Neural cell (in vitro differentiated cells): ENCODE measurements at regions not wholly inside any gene's neighbourhood (a gene's known extent, or its start where the extent isn't known, plus 50 kb on each side); places are given as distances from the start of the nearest gene placed in this dataset.

Experiments used
- H2AFZ ChIP-seq: fragments of 200-600, 300-800 bp; sonication (generic), shearing (Covaris generic); 2 replicates; pipeline ENCODE4 v1.6.0; 2014; ENCODE audit warnings: low read depth, mild to moderate bottlenecking, antibody characterized with exemption, low read length, moderate library complexity
- H3F3A ChIP-seq: fragments of 200-600 bp; shearing (Covaris generic); 2 replicates; pipeline ENCODE4 v1.6.1; 2016; ENCODE audit warnings: mild to moderate bottlenecking, moderate library complexity, mixed read lengths, antibody characterized with exemption, low read length; ENCODE audit not compliant: insufficient read depth, poor library complexity, severe bottlenecking
- H3K27ac ChIP-seq: fragments of 200-600, 300-800 bp; sonication (generic), shearing (Covaris generic); 2 replicates; pipeline ENCODE4 v1.5.1; 2014; ENCODE audit warnings: mild to moderate bottlenecking, low read length, moderate library complexity
- H3K27me3 ChIP-seq: fragments of 300-800, 200-600 bp; sonication (generic), shearing (Covaris generic); 2 replicates; pipeline ENCODE4 v1.6.0; 2014; ENCODE audit warnings: mild to moderate bottlenecking, low read depth, low read length, moderate library complexity; ENCODE audit not compliant: insufficient read depth
- H3K36me3 ChIP-seq: fragments of 300-800, 200-600 bp; sonication (generic), shearing (Covaris generic); 2 replicates; pipeline ENCODE4 v1.5.1; 2014; ENCODE audit warnings: mild to moderate bottlenecking, antibody characterized with exemption, low read length, moderate library complexity; ENCODE audit not compliant: insufficient read depth
- H3K4me2 ChIP-seq: fragments of 300-800, 200-600 bp; sonication (generic), shearing (Covaris generic); 2 replicates; pipeline ENCODE4 v1.6.0; 2014; ENCODE audit warnings: mild to moderate bottlenecking, low read length
- H3K4me3 ChIP-seq: fragments of 300-800, 200-600 bp; sonication (generic), shearing (Covaris generic); 2 replicates; pipeline ENCODE4 v1.5.1; 2014; ENCODE audit warnings: mild to moderate bottlenecking, low read length, moderate library complexity
- H3K79me2 ChIP-seq: fragments of 200-600 bp; shearing (Covaris generic); replicated peaks from 2 replicates; pipeline ENCODE4 v1.6.0; 2014; ENCODE audit warnings: mild to moderate bottlenecking, low read length, moderate library complexity; ENCODE audit not compliant: insufficient read depth
- H3K9ac ChIP-seq: fragments of 300-800, 200-600 bp; sonication (generic), shearing (Covaris generic); 2 replicates; pipeline ENCODE4 v1.6.1; 2016; ENCODE audit warnings: mild to moderate bottlenecking, low read length, mixed read lengths
- H3K9me2 ChIP-seq: fragments of 200-600 bp; shearing (Covaris generic); 2 replicates; pipeline ENCODE4 v1.6.1; 2016; ENCODE audit warnings: mild to moderate bottlenecking, low read length, mixed read lengths; ENCODE audit not compliant: insufficient read depth
- H3K9me3 ChIP-seq: fragments of 200-600, 300-800 bp; sonication (generic), shearing (Covaris generic); 2 replicates; pipeline ENCODE4 v1.6.1; 2016; ENCODE audit warnings: mild to moderate bottlenecking, mixed run types, low read length, moderate library complexity, mixed read lengths
- H4K20me1 ChIP-seq: fragments of 200-600 bp; shearing (Covaris generic); 2 replicates; pipeline ENCODE4 v1.6.1; 2016; ENCODE audit warnings: mild to moderate bottlenecking, mixed run types; ENCODE audit not compliant: insufficient read depth
- EP300 ChIP-seq: fragments of 450-650 bp; conservative IDR thresholded peaks from 2 replicates; pipeline ENCODE4 v1.6.1; 2014; ENCODE audit warnings: antibody characterized with exemption, mild to moderate bottlenecking, moderate library complexity; ENCODE audit not compliant: poor library complexity, severe bottlenecking
- EZH2 ChIP-seq: fragments of 200-600, 300-800 bp; shearing (Covaris generic), sonication (generic); IDR thresholded peaks from 2 replicates; pipeline ENCODE4 v1.6.1; 2014; ENCODE audit warnings: antibody characterized with exemption, low read length, borderline replicate concordance, mild to moderate bottlenecking; ENCODE audit not compliant: insufficient read depth, poor library complexity, severe bottlenecking
- MXI1 ChIP-seq: fragments of 450-650 bp; conservative IDR thresholded peaks from 2 replicates; pipeline ENCODE4 v1.6.1; 2014; ENCODE audit warnings: antibody characterized with exemption, mild to moderate bottlenecking; ENCODE audit not compliant: poor library complexity, severe bottlenecking
- POLR2AphosphoS5 ChIP-seq: IDR thresholded peaks from 2 replicates; pipeline ENCODE4 v1.6.1; 2012
- RAD21 ChIP-seq: fragments of 450-650 bp; conservative IDR thresholded peaks from 2 replicates; pipeline ENCODE4 v1.6.1; 2014; ENCODE audit warnings: antibody characterized with exemption, mild to moderate bottlenecking, moderate library complexity
- REST ChIP-seq: IDR thresholded peaks from 2 replicates; pipeline ENCODE4 v1.6.1; 2012; ENCODE audit warnings: borderline replicate concordance
- SMC3 ChIP-seq: fragments of 450-650 bp; conservative IDR thresholded peaks from 2 replicates; pipeline ENCODE4 v1.6.1; 2014; ENCODE audit warnings: antibody characterized with exemption, mild to moderate bottlenecking, moderate library complexity; ENCODE audit not compliant: poor library complexity
- TAF1 ChIP-seq: IDR thresholded peaks from 2 replicates; pipeline ENCODE4 v1.6.1; 2012; ENCODE audit warnings: low read depth
- TF ChIP-seq, protein P1 (sequence below): fragments of 450-650 bp; IDR thresholded peaks from 2 replicates; pipeline ENCODE4 v1.5.1; 2014; ENCODE audit warnings: antibody characterized with exemption, mild to moderate bottlenecking, moderate library complexity; ENCODE audit not compliant: poor library complexity, severe bottlenecking

DNA sequence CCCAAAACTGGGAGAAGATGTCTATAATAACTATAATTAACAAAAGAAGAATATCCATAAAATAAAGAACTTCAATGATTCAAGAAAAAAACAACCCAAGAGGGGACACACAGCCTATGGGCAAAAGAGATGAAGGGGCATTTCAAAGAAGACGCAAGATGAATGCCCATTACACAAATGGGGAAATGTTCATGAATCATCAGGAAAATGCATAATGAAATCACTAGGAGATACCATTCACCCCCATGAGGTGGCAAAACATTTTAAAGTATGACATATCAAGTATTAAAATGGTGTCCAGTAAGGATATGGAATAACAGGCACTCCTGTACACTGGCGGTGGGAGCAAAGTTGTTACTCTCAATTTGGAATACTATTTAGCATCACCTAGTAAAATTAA, 183.3 kb downstream of the TXNL1 start:
- no peaks in the 10 kb centered on the region for H3K79me2 ChIP-seq
- H3K4me2 ChIP-seq, result no peak overlapping the region
- H2AFZ ChIP-seq, result no peak overlapping the region
- no peak overlapping the region for H3K27ac ChIP-seq
- H3K4me3 ChIP-seq, result no peak overlapping the region
- no peaks in the 10 kb centered on the region for H3K36me3 ChIP-seq
- no peaks in the 10 kb centered on the region for H4K20me1 ChIP-seq
- H3K9me2 ChIP-seq, result no peaks in the 10 kb centered on the region
- TF ChIP-seq EZH2 (no peak), REST (no peak), SMC3 (no peak), EP300 (no peak), TAF1 (no peak), POLR2AphosphoS5 (no peak), MXI1 (no peak), RAD21 (no peak)
- TF ChIP-seq, protein P1, sequence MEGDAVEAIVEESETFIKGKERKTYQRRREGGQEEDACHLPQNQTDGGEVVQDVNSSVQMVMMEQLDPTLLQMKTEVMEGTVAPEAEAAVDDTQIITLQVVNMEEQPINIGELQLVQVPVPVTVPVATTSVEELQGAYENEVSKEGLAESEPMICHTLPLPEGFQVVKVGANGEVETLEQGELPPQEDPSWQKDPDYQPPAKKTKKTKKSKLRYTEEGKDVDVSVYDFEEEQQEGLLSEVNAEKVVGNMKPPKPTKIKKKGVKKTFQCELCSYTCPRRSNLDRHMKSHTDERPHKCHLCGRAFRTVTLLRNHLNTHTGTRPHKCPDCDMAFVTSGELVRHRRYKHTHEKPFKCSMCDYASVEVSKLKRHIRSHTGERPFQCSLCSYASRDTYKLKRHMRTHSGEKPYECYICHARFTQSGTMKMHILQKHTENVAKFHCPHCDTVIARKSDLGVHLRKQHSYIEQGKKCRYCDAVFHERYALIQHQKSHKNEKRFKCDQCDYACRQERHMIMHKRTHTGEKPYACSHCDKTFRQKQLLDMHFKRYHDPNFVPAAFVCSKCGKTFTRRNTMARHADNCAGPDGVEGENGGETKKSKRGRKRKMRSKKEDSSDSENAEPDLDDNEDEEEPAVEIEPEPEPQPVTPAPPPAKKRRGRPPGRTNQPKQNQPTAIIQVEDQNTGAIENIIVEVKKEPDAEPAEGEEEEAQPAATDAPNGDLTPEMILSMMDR, result no peak
- no peak overlapping the region for H3K9ac ChIP-seq
- no peaks in the 10 kb centered on the region for H3F3A ChIP-seq
- H3K9me3 ChIP-seq, result no peaks in the 10 kb centered on the region
- H3K27me3 ChIP-seq, result no peaks in the 10 kb centered on the region

- Histone ChIP-seq H3K27ac (no peak overlapping the region), H3K4me3 (no peak overlapping the region), H3K79me2 (no peaks in the 10 kb centered on the region), H2AFZ (no peak overlapping the region), H3K27me3 (no peaks in the 10 kb centered on the region), H3K9me2 (no peaks in the 10 kb centered on the region), H3K9ac (no peak overlapping the region), H3K36me3 (no peaks in the 10 kb centered on the region), H3K9me3 (no peaks in the 10 kb centered on the region), H3K4me2 (no peak overlapping the region), H4K20me1 (no peaks in the 10 kb centered on the region), H3F3A (no peaks in the 10 kb centered on the region)
- TF ChIP-seq, protein P1, result no peak
- TF ChIP-seq EP300, result no peak
- TF ChIP-seq EZH2, result no peak
- TF ChIP-seq MXI1, result no peak
- TF ChIP-seq REST, result no peak
- TF ChIP-seq POLR2AphosphoS5, result no peak
- no peak for TF ChIP-seq RAD21
These were observed 184.8 kb downstream of the TXNL1 start for GRCh38 chr18:56453631-56454030.
